Activated CD8-positive, alpha-beta memory T cell treated with anti-CD3 and anti-CD28 coated beads, Interleukin-2, amount 10 ng/mL, durations not matched to agents 7 days and 5 days (primary cell): ENCODE measurements at regions not wholly inside any gene's neighbourhood (a gene's known extent, or its start where the extent isn't known, plus 50 kb on each side); places are given as distances from the start of the nearest gene placed in this dataset.
"Not testable (repeated sequence)": the region's sequence is repeated elsewhere in the genome, so short reads cannot be mapped to it uniquely, and the experiment has no call there.

Source experiments
- ATAC-seq: fragments of 150-1000 bp; cut with Tn5 transposase; one replicate; pipeline ENCODE4 v1.10.0; 2021; ENCODE audit warnings: moderate library complexity
- CTCF ChIA-PET: fragments of 350-600 bp; sonication (Branson Sonifier 250); formaldehyde crosslinking; loops from one replicate; lab custom pipeline; 2021; ENCODE audit warnings: antibody characterized with exemption; lab: Charles Lee
- DNase-seq: peaks from one replicate; pipeline ENCODE4 v3.0.0-alpha.2; 2020
- H3K27ac Mint-ChIP-seq: one replicate; pipeline ENCODE4 v1.8.0; 2021; ENCODE audit warnings: mild to moderate bottlenecking, mixed read lengths
- H3K27me3 Mint-ChIP-seq: one replicate; pipeline ENCODE4 v1.8.0; 2021; ENCODE audit warnings: mixed read lengths
- H3K36me3 Mint-ChIP-seq: one replicate; pipeline ENCODE4 v1.8.0; 2021; ENCODE audit warnings: mild to moderate bottlenecking, mixed read lengths
- H3K4me1 Mint-ChIP-seq: one replicate; pipeline ENCODE4 v1.8.0; 2021; ENCODE audit warnings: mixed read lengths
- H3K4me3 Mint-ChIP-seq: one replicate; pipeline ENCODE4 v1.8.0; 2021; ENCODE audit warnings: mild to moderate bottlenecking, moderate library complexity, mixed read lengths
- H3K9me3 Mint-ChIP-seq: one replicate; pipeline ENCODE4 v1.8.0; 2022; ENCODE audit warnings: low read depth, mixed read lengths

DNA sequence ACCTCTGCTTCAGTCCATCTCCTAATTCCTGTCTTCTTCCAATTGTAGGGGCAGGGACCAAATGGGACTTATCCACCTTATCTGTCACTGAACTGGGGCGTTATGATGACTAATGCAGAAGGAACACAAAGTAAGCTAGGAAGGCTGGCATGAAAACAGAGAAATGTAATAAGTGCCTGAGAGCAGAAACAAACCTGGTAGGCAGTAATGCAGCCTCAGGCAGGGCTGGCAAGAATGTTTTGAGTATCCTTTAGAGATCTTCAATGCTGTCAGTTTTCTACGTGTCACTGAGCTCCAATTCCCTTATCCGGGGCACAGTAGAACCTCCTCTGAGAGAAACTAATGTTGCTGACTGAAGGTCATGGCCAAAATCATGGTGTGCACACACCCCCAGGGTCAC lies 246.2 kb upstream of the TBL1XR1 start:
- H3K4me3 Mint-ChIP-seq: no peak overlapping the region
- no peaks in the 10 kb centered on the region for H3K27me3 Mint-ChIP-seq
- H3K4me1 Mint-ChIP-seq: peaks cover 5% of the 10 kb centered on the region
- H3K27ac Mint-ChIP-seq: no peak overlapping the region
- H3K9me3 Mint-ChIP-seq: no peaks in the 10 kb centered on the region
- no peak for DNase-seq
- CTCF ChIA-PET: interaction anchor here (0.6 kb wide), 1 partner anchor 471 kb away, joined by 4 read pairs; no protein-coding TSS in a partner anchor
- no peak for ATAC-seq
- no peaks in the 10 kb centered on the region for H3K36me3 Mint-ChIP-seq

DNA sequence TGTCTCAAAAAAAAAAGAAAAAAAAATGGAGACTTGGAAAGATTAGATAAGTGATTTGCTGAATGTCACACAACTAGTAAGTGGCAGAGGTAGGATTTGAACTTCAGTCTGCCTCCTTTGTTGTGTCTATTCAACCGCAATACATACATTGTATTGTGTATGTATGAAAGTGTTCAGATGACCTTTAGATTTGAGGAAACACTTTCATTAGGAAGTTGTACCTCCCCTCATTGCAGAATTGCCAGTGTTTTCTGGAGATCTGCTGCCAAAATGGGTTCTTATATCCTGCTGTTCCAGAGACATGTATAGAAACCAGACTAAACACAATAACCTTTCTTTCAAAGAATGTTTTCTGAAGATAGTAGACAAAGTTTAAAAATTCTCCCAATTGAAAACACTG lies 247.4 kb upstream of the TBL1XR1 start:
- Mint-ChIP-seq H3K27ac (no peak overlapping the region), H3K9me3 (no peaks in the 10 kb centered on the region), H3K4me3 (no peak overlapping the region), H3K4me1 (peaks cover 16% of the 10 kb centered on the region), H3K36me3 (no peaks in the 10 kb centered on the region), H3K27me3 (no peaks in the 10 kb centered on the region)
- ATAC-seq (no peak), DNase-seq (no peak)
- CTCF ChIA-PET: no interaction called here

DNA sequence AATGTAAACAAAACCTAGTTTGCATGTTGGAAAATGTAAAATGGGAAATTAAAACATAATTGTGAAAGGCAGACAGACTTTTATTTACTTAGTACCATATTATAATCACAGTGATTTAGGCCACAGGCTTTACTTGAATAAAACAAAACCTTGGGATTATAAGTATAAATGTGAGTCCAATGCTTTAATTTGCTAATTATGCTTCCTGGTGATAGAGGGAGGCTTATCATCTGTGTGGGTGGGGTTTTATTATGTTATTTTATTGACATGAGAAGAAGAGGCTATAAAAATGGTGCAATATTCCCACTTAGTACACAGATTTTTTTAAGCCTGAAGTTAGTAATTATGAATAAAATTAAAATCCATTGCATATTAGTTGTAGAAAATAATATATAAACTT lies 248.3 kb upstream of the TBL1XR1 start:
- CTCF ChIA-PET: no interaction called here

DNA sequence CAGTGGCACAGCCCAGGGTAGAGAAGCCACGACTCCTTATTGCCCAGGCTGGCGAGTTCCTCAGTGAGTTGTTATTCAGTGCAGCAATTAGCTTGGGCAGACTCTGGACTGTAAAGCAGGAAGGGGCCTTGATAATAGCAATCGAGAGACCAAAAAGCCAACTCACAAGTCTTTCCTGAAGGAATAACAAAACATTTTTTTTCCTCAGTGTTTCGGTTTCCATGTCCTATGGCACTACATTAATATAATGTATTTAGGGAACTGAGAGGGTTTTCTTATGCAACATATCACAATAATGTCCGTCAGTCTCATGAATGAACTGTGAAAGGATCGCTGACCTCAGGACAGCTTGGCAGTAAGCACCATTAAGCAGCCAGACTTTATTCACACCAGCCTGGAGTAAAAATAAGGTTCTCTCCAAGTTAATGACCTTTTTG lies 248.9 kb upstream of the TBL1XR1 start:
- Mint-ChIP-seq H3K4me1 (peaks cover 16% of the 10 kb centered on the region), H3K27ac (no peak overlapping the region), H3K9me3 (no peaks in the 10 kb centered on the region), H3K36me3 (no peaks in the 10 kb centered on the region), H3K27me3 (no peaks in the 10 kb centered on the region), H3K4me3 (no peak overlapping the region)
- CTCF ChIA-PET: no interaction called here
- DNase-seq (no peak), ATAC-seq (no peak)

More for the DNA sequence above, 248.3 kb upstream of the TBL1XR1 start:
- Mint-ChIP-seq H3K27me3 (no peaks in the 10 kb centered on the region), H3K4me1 (peaks cover 16% of the 10 kb centered on the region), H3K4me3 (no peak overlapping the region), H3K9me3 (no peaks in the 10 kb centered on the region), H3K27ac (no peak overlapping the region), H3K36me3 (no peaks in the 10 kb centered on the region)
- no peak for DNase-seq
- no peak for ATAC-seq

DNA sequence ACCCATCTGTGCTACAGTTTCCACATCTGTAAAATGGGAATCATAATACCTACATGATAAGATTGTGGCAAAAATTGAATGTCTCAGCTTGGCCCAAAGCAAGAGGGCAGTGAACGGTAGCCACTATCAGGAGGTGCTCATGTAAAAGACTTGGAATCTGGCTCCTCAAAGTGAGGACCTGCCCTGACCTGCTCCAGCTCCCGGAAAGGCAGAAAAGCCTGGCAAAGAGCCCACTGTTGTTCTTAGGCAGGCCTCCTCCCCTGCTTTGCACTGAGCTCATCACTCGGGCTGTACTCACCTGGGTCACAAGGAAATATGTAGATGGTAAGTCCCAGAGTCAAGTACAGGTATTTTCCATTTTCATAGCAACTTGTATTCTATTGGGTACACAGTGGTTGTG lies 250.7 kb upstream of the TBL1XR1 start:
- no peak for DNase-seq
- Mint-ChIP-seq H3K4me3 (no peak overlapping the region), H3K27me3 (no peaks in the 10 kb centered on the region), H3K36me3 (no peaks in the 10 kb centered on the region), H3K9me3 (no peaks in the 10 kb centered on the region), H3K4me1 (peaks cover 16% of the 10 kb centered on the region), H3K27ac (no peak overlapping the region)
- CTCF ChIA-PET: interaction anchor here (0.5 to 1.6 kb wide), 4 partner anchors 20 to 397 kb away, joined by 3 to 4 read pairs (median 3); no protein-coding TSS in a partner anchor
- no peak for ATAC-seq

DNA sequence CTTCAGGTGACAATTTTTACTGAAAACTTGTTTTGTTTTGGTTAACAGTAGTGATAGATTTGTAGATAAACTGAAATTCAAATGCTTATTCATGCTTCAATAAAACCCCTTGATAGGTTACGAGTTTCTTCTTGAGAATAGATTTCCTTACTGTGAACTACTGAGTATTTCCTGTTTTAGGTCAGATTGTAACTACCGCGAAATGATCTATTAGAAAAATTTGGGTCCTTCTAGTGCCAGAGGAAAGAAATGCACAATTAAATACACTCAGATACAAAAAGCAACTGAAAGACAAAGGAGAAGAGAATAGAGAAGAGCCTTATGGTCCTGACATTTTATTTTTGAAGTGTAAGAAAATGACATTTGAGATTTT lies 251.7 kb upstream of the TBL1XR1 start:
- H3K4me1 Mint-ChIP-seq: peaks cover 16% of the 10 kb centered on the region
- no peak overlapping the region for H3K4me3 Mint-ChIP-seq
- H3K36me3 Mint-ChIP-seq: no peaks in the 10 kb centered on the region
- DNase-seq (no peak), ATAC-seq (no peak)
- CTCF ChIA-PET: interaction anchor here (0.7 to 1.6 kb wide), 4 partner anchors 34 to 398 kb away, joined by 3 to 5 read pairs (median 3); no protein-coding TSS in a partner anchor
- H3K27ac Mint-ChIP-seq: peak overlapping the region; percentile 18
- no peaks in the 10 kb centered on the region for H3K27me3 Mint-ChIP-seq
- H3K9me3 Mint-ChIP-seq: no peaks in the 10 kb centered on the region

DNA sequence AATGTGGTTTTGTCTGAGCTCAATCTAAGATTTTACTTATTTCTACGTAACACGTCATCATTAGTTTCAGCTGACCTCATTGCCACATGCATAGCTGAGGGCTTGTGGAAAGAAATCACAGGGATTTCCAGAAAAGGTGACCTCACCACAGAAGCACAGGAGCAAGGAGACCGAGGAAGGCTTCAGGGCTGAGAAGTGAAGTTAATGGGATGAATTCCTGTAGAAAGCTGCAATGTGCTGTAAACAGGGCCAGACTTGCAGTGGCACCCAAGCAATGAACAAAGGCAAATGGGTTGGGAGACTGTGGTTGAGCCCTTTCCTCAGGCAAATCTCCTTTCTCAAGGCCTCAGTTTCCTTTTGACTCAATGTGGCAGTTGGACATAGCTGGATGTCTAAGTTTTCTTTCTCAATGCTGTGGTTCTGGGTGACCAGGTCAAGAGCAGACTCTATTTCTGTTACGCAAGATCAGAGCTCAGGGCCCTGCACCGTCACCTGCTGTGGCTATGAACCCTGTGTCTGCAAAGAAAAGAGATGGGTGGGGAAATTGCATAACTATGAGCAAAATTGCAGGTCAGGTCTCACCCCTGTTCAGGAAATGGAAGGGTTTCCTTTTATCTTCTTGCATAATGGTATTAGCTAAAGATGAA lies 252.2 kb upstream of the TBL1XR1 start:
- no peak overlapping the region for H3K4me3 Mint-ChIP-seq

DNA sequence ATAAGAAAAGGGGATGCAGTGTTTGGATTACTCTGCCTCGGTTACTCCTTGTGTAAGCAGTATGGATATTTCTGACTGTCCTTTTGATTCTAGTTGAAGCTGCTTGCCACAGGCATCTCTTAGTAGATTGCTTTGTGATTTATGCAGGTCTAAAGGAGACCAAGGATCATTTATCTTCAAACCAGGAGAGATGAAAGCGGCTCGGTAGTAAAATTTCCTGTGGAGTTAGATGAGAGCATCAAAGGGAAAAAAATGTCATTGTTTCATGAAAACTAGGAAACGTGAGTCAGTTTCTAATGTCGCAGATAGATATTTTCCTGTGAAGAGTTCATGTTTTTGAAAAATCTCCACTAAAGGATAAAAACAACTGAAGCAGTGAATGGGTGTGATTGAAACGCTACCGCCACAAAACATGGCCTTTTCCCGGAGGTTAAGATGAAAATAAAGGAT lies 254.0 kb upstream of the TBL1XR1 start:
- Mint-ChIP-seq H3K36me3 (peaks cover 3% of the 10 kb centered on the region), H3K9me3 (no peaks in the 10 kb centered on the region), H3K27ac (no peak overlapping the region), H3K4me3 (no peak overlapping the region), H3K4me1 (peaks cover 16% of the 10 kb centered on the region), H3K27me3 (no peaks in the 10 kb centered on the region)
- DNase-seq (no peak), ATAC-seq (no peak)
- CTCF ChIA-PET: interaction anchor here (0.8 kb wide), 1 partner anchor 38 kb away, joined by 3 read pairs; no protein-coding TSS in a partner anchor

More for the DNA sequence above, 252.2 kb upstream of the TBL1XR1 start:
- H3K4me1 Mint-ChIP-seq: peaks cover 16% of the 10 kb centered on the region
- H3K36me3 Mint-ChIP-seq: no peaks in the 10 kb centered on the region
- H3K27me3 Mint-ChIP-seq: no peaks in the 10 kb centered on the region
- ATAC-seq (peak; percentile 39), DNase-seq (no peak)
- CTCF ChIA-PET: interaction anchor here (1.3 kb wide), 1 partner anchor 33 kb away, joined by 3 read pairs; no protein-coding TSS in a partner anchor
- peak overlapping the region; percentile 48 for H3K27ac Mint-ChIP-seq
- no peaks in the 10 kb centered on the region for H3K9me3 Mint-ChIP-seq

DNA sequence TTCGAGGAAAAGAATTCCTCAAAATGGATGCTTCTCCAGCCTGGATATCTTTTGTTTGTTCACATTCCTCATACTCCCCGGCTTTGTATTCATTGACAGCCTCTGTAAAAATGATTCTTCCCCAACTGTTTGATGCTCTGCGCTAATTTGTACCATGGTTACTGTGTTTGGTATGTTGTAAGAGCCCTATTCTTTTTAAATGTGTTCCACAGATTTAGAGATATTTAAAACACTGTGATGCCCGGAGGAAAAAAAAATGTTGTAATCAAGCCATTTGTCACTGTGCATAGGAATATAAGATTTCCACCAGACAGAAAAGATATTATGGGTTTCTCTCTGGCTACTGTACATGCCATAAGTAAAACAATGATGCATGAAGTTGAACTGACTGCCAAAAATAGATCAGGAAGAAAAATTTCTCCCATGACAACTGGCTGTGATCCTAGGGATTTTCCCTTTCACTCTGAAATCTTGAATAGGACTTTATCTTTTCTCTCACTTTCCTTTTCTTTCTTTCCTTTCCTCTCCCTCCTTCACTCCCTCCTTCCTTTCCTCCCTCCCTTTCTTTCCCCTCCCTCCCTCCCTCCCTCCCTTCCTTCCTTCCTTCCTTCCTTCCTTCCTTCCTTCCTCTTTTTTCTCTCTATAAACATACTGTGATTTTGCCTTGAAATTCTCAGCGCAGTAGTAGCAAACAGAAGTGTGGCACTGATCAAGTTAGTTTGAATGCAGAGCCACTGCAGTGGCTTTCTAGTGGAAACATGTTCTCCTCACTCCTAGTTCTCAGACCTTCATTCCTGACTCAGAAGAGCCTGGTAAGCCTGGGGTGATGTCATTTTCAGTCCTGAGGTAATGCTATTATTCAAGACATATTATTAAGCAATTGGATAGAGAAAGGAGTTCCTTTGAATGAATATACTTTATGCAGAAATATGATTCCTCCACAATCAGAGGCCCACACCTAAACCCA lies 254.9 kb upstream of the TBL1XR1 start:
- peaks cover 16% of the 10 kb centered on the region for H3K4me1 Mint-ChIP-seq
- H3K36me3 Mint-ChIP-seq: peaks cover 3% of the 10 kb centered on the region
- CTCF ChIA-PET: no interaction called here
- DNase-seq (no peak), ATAC-seq (no peak)
- H3K4me3 Mint-ChIP-seq: no peak overlapping the region
- H3K27me3 Mint-ChIP-seq: no peaks in the 10 kb centered on the region
- H3K9me3 Mint-ChIP-seq: no peaks in the 10 kb centered on the region
- H3K27ac Mint-ChIP-seq: no peak overlapping the region

DNA sequence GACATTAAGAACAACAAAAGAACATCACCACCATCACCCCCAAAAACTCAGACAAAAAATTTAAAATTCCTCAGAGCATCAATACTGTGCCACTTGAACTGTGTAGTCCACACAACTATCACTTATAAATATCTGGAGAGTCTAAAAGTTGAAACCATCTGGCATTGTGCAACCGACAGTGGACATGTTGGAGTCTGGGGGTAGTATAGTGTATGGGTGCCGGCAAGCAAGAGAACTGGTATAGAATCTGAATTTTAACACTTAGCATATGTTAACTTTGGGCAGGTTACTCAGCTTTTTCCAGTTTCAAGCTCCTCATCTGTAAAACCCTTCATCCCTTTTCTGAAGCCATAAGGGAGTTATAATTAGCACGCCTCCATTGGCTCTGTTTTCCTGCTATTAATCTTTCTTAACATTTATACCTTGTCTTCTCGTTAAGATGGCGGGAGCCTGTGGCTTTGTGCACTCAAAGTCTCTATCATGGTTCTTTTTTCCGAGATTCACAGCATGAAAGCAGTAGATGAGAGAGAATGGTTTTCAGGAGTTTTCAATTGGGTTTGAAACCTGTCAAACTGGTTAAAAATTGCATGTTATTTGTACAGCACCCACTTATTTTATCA lies 255.7 kb upstream of the TBL1XR1 start:
- peaks cover 3% of the 10 kb centered on the region for H3K36me3 Mint-ChIP-seq
- ATAC-seq (no peak), DNase-seq (no peak)
- H3K4me3 Mint-ChIP-seq: no peak overlapping the region
- CTCF ChIA-PET: no interaction called here
- H3K9me3 Mint-ChIP-seq: no peaks in the 10 kb centered on the region
- peaks cover 16% of the 10 kb centered on the region for H3K4me1 Mint-ChIP-seq
- H3K27me3 Mint-ChIP-seq: no peaks in the 10 kb centered on the region
- H3K27ac Mint-ChIP-seq: no peak overlapping the region

DNA sequence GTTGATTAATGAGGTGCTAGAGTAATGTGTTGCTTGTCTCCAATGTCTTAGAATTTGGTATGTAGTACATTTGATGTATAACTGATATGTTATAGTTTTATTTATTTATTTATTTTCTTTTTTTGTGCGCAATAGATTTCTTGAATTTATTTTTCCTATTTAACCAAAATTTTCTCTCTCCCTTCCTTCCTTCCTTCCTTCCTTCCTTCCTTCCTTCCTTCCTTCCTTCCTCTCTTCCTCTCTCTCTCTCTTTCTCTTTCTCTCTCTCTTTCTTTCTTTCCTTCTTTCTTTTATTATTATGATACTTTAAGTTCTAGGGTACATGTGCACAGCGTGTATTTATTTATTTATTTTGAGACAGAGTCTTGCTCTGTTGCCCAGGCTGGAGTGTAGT lies 256.2 kb upstream of the TBL1XR1 start:
- Mint-ChIP-seq H3K36me3 (peaks cover 3% of the 10 kb centered on the region), H3K9me3 (no peaks in the 10 kb centered on the region), H3K4me3 (no peak overlapping the region), H3K27me3 (no peaks in the 10 kb centered on the region), H3K27ac (no peak overlapping the region), H3K4me1 (peaks cover 11% of the 10 kb centered on the region)
- CTCF ChIA-PET: no interaction called here
- DNase-seq (no peak), ATAC-seq (no peak)

DNA sequence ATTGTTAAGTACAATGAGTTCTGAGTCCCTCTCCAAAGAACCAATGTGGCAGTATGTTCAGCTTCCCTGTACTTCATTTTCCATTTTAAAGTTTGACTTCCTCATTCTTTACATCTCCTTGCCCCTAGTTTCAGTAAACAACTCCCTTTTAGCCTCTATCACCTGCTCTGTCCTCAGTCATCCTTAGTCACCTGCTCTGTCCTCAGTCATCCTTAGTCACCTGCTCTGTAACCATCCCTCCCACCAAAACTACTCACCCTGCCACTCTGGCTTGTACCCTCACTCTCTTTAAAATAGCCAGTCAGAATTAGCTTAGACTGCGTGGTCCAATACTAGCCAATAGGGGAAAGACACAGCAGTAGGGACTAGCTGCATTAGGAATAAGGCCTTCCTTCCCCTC lies 259.9 kb upstream of the TBL1XR1 start:
- H3K27ac Mint-ChIP-seq, H3K27me3 Mint-ChIP-seq, H3K4me1 Mint-ChIP-seq, CTCF ChIA-PET, DNase-seq, H3K4me3 Mint-ChIP-seq, H3K36me3 Mint-ChIP-seq, ATAC-seq, H3K9me3 Mint-ChIP-seq: not testable (repeated sequence)

DNA sequence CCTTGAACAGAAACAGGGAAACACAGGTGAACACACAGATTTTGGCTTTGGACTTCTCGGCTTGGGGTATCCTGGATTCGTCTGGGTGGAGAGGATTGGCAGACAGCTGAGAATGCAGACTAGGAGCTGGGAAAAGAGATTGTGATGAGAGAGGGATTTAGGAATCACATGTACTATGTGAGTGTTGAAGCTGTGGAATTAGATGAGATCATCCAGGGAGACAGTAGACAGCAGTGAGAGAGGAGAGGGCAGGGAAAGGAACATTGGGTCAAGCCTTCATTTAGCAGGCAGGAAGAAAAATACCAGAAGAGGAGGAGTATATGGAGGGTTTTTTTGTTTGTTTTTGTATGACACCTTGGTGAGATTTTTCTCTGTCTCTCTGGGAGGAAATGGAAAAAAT lies 262.1 kb upstream of the TBL1XR1 start:
- no peak overlapping the region for H3K27ac Mint-ChIP-seq
- no peaks in the 10 kb centered on the region for H3K9me3 Mint-ChIP-seq
- peaks cover 3% of the 10 kb centered on the region for H3K4me1 Mint-ChIP-seq
- no peaks in the 10 kb centered on the region for H3K27me3 Mint-ChIP-seq
- H3K36me3 Mint-ChIP-seq: peaks cover 4% of the 10 kb centered on the region
- no peak overlapping the region for H3K4me3 Mint-ChIP-seq
- DNase-seq (no peak), ATAC-seq (no peak)
- CTCF ChIA-PET: no interaction called here
